H7 (cell line): ENCODE measurements at regions not wholly inside any gene's neighbourhood (a gene's known extent, or its start where the extent isn't known, plus 50 kb on each side); places are given as distances from the start of the nearest gene placed in this dataset.

Source experiments
- DNase-seq: peaks from one replicate; pipeline ENCODE4 v3.0.0; 2012
- H3K27me3 ChIP-seq: 2 replicates; pipeline ENCODE4 v1.6.0; 2011; ENCODE audit warnings: mild to moderate bottlenecking, low read length; ENCODE audit not compliant: control insufficient read depth, insufficient read depth
- H3K36me3 ChIP-seq: replicated peaks from 2 replicates; pipeline ENCODE4 v1.5.1; 2011; ENCODE audit warnings: low read length; ENCODE audit not compliant: control insufficient read depth, insufficient read depth
- H3K4me3 ChIP-seq: 2 replicates; pipeline ENCODE4 v1.5.1; 2011; ENCODE audit warnings: low read depth, mild to moderate bottlenecking, control low read depth, low read length, moderate library complexity; ENCODE audit not compliant: insufficient read depth

- H3K4me3 ChIP-seq, result no peak overlapping the region
- H3K27me3 ChIP-seq, result no peaks in the 10 kb centered on the region
- no peak for DNase-seq
- no peaks in the 10 kb centered on the region for H3K36me3 ChIP-seq
Observed at GRCh38 chr16:85162478-85163277, 50.4 kb upstream of the CIBAR2 start.

DNA sequence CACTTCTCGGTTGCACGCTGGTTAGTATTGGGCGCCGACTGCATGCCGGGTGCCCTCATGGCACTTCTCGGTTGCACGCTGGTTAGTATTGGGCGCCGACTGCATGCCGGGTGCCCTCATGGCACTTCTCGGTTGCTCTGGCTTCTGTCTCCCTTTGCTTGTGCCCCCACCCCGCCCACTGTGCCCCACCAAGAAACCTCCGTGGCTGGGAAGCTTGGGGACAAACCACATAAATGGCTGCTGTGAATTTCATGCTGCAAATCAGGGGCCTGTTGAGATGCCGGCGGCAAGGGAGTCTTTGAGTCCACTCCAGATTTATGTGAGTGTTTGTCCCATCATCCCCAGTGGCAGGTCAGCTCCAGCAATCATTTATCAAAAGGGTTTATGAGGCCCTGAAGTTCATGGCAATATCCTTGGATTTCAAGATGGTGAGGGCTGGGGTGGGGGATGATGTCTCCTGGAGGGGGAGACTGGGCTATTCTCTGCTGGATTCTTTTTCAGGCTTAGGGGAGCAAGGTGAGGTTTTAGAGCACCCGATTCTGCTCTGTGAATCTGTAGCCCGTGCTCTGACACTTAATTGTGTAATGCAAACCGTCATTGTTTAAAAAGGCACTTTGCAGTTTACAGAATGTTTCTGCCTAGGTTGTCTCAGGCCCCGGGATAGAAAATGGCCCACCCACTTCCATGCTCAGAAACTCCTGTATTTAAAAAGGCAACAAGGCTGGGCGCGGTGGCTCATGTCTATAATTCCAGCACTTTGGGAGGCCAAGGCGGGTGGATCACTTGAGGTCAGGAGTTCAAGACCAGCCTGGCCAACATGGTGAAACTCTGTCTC, 51.2 kb upstream of the CIBAR2 start:
- no peak for DNase-seq
- Histone ChIP-seq H3K36me3 (no peaks in the 10 kb centered on the region), H3K27me3 (no peaks in the 10 kb centered on the region), H3K4me3 (no peak overlapping the region)

- no peaks in the 10 kb centered on the region for H3K27me3 ChIP-seq
- no peak for DNase-seq
- no peaks in the 10 kb centered on the region for H3K36me3 ChIP-seq
- no peak overlapping the region for H3K4me3 ChIP-seq
Observed at GRCh38 chr16:85164431-85164830, 52.2 kb upstream of the CIBAR2 start.

DNA sequence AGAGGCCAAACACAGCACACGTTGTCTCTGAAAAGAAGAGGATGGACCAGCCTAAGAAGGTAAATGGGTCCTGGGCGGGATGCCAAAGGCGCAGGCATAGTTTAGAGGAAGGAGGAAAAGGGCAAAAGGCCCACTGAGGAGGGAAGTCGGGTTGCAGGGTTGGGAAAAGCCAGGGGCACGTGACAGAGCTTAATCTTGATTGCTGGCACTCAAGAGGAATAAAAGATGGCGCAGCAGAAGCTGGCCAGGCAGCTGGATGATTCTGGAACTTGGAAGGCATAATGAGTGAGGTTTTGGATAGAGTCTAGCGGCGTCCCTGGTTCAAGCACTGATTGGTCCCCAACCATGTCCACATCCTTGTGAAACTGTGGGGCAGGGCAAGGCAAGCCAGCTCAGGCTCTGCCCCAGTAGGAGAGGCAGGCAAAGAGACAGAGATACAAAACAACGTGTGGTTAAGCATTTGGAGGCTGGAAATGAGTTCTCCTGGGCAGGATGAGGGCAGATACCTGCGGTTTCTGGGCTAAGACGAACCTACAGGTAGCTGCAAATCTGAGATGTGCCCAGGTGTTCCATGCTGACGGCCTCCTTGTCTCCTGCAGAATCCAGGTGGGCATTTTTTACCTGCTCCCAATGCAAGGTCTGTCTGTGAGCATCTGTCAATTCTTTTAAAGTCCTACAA, 52.7 kb upstream of the CIBAR2 start:
- Histone ChIP-seq H3K27me3 (peaks cover 4% of the 10 kb centered on the region; the same call in 1 of the 2 replicates), H3K36me3 (no peaks in the 10 kb centered on the region), H3K4me3 (no peak overlapping the region)
- no peak for DNase-seq

DNA sequence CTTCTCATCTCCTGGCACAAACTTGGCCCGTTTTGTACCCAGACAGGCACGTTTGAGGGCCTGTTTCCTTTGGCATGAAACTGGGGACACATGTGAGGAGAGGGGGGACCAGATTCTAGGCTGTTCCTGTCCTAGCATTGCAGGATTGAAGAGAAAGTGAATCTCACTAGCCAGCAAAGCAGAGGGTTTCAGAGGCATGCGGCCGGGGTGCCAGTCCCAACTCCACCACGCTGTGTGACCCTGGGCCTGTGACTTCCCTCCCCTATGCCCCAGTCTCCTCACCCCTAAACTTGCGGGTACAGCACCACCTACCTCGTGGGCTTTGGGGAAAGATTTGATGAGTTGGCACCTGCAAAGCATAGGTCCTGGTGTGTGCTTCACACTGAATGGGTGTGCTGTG, 53.5 kb upstream of the CIBAR2 start:
- Histone ChIP-seq H3K27me3 (peaks cover 11% of the 10 kb centered on the region), H3K4me3 (no peak overlapping the region), H3K36me3 (no peaks in the 10 kb centered on the region)
- no peak for DNase-seq

DNA sequence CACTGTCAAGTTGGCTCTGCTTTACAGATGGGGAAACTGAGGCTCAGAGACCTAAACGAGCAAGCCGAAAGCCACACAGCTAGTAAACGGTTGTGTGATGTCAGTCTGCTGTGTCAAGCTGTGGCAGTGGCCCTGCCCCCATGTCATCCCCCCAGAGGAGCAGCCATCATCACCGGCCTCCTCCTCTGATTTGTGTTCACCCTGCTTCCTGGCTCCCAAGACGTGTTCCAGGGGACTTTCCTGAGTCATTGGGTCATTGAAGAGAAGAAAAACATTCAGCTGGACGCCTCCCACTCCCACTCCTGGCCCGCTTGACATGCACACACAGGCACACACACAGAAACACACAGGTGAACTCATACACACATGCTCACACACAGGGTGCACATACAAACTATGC, 54.0 kb upstream of the CIBAR2 start:
- H3K27me3 ChIP-seq, result peaks cover 11% of the 10 kb centered on the region
- H3K4me3 ChIP-seq, result no peak overlapping the region

GRCh38 chr16:85166699-85167588, 54.7 kb upstream of the CIBAR2 start:
- Histone ChIP-seq H3K27me3 (peaks cover 11% of the 10 kb centered on the region), H3K36me3 (no peaks in the 10 kb centered on the region), H3K4me3 (no peak overlapping the region)
- no peak for DNase-seq

More for the DNA sequence above, 54.0 kb upstream of the CIBAR2 start:
- H3K36me3 ChIP-seq, result no peaks in the 10 kb centered on the region
- no peak for DNase-seq

GRCh38 chr16:85167589-85168537, 55.6 kb upstream of the CIBAR2 start:
- H3K27me3 ChIP-seq, result peaks cover 11% of the 10 kb centered on the region
- H3K36me3 ChIP-seq, result no peaks in the 10 kb centered on the region
- peak overlapping the region; percentile 38 for H3K4me3 ChIP-seq
- peak; percentile 81 for DNase-seq

DNA sequence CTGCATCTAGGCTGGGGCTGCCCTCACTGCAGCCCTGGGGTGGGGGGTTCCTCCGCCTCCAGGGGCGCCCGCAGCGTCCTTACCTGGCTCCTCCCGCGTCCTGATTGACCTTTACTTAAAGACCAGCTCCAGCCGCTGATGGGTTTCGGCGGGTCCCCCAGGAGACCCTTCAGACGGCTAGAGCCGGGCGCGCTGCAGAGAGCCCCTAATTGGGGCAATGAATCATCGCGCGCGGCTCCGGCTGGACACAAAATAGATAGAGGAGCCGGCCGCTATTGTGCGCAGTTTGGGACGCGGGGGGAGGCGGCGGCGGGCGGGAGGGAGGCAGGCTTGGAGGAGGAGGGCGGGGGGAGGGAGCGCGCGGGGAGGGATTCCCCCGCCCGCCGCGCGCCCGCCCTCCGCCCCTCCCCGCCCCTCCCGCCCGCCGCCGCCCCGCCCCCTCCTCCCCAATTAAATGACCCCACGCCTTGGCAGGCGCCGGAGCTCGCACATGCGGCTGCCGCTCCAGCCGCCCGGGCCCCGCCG, 56.5 kb upstream of the CIBAR2 start:
- Histone ChIP-seq H3K36me3 (no peaks in the 10 kb centered on the region), H3K27me3 (peaks cover 11% of the 10 kb centered on the region), H3K4me3 (peak overlapping the region; percentile 38)
- DNase-seq, result peak; percentile 99

- H3K36me3 ChIP-seq, result no peaks in the 10 kb centered on the region
- peak overlapping the region; percentile 51 for H3K4me3 ChIP-seq
- no peak for DNase-seq
- peaks cover 11% of the 10 kb centered on the region for H3K27me3 ChIP-seq
Observed at GRCh38 chr16:85169333-85170065, 57.2 kb upstream of the CIBAR2 start.

DNA sequence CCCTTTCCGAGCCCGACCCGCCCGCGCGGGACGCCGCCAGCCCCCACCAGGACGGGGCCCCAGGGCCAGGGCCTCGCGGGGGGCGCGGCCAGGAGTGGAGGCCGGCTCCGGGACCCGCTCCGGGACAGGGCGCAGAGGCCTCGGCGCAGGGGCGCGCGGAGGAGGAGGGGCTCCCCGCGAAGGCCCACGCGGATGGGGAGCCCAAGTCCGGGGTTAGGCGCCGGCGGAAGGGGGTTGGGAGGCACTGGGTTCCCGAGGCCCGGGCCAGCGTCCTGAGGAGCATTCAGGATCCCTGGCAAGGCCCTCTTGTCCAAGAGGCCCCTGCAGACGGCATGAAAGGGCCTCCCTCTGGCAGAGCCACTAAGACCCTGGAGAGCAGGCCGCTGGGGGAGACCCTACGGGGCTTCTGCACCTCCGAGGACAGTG, 57.8 kb upstream of the CIBAR2 start:
- Histone ChIP-seq H3K36me3 (no peaks in the 10 kb centered on the region), H3K4me3 (peak overlapping the region; percentile 51), H3K27me3 (peaks cover 11% of the 10 kb centered on the region)
- peak; percentile 85 for DNase-seq

DNA sequence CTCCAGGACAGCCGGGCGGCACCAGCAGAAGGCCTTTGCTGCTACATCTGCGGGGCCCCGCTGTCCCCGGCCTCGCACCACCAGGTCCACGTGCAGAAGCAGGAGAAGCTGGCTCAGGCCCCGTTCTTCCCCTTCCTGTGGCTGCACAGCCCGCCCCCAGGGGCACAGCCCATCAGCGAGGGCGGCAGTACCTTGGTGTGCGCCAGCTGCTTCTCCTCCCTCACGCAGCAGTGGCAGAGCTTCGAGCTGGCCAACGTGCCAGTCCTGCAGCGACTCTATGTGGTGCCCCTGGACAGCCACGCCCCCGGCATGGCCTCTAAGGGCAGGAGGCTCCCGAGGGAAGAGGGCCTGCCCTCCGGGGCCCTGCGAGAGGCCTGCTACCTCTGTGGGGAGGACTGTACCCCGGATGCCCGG, 58.3 kb upstream of the CIBAR2 start:
- Histone ChIP-seq H3K4me3 (peak overlapping the region; percentile 51; the same call in 1 of the 2 replicates), H3K27me3 (peaks cover 11% of the 10 kb centered on the region), H3K36me3 (no peaks in the 10 kb centered on the region)
- peak; percentile 80 for DNase-seq
